Common myeloid progenitor, CD34-positive (primary cell): ENCODE measurements at regions not wholly inside any gene's neighbourhood (a gene's known extent, or its start where the extent isn't known, plus 50 kb on each side); places are given as distances from the start of the nearest gene placed in this dataset.

Experiments used
- CTCF ChIA-PET: fragments of 350-600 bp; sonication (Branson Sonifier 250); formaldehyde crosslinking; loops from one replicate; lab custom pipeline; 2021; ENCODE audit warnings: antibody characterized with exemption; lab: Charles Lee
- POLR2A ChIA-PET: fragments of 350-600 bp; sonication (Branson Sonifier 250); formaldehyde crosslinking; loops from one replicate; lab custom pipeline; 2021; ENCODE audit warnings: antibody characterized with exemption; lab: Charles Lee
- DNase-seq, 3 donors: peaks; one replicate each; pipeline versions ENCODE4 v3.0.0 to v3.0.0-alpha.2; 2013
- H3K27ac ChIP-seq, 2 experiments: 1 replicate in 1 of 2; 2 replicates in 1 of 2; pipeline ENCODE4 v1.7.0; 2013; ENCODE audit warnings: inconsistent platforms in 2 of 2, low read length in 2 of 2, mild to moderate bottlenecking in 2 of 2, low read depth in 1 of 2, moderate library complexity in 1 of 2; ENCODE audit not compliant: severe bottlenecking in 2 of 2, insufficient read depth in 1 of 2, poor library complexity in 1 of 2
- H3K27me3 ChIP-seq, 5 experiments: replicated peaks in 2 of 5; 1 replicate in 3 of 5; 2 replicates in 2 of 5; pipeline versions ENCODE4 v1.6.1 to v1.7.0; 2013; ENCODE audit warnings: low read length in 4 of 5, mild to moderate bottlenecking in 2 of 5, moderate library complexity in 2 of 5, inconsistent platforms in 1 of 5; ENCODE audit not compliant: insufficient read depth in 5 of 5, control insufficient read depth in 4 of 5
- H3K36me3 ChIP-seq, 4 experiments: 1 replicate in 2 of 4; 2 replicates in 2 of 4; pipeline versions ENCODE4 v1.6.1 to v1.7.0; 2013; ENCODE audit warnings: low read length in 3 of 4, control low read depth in 1 of 4, mild to moderate bottlenecking in 1 of 4; ENCODE audit not compliant: control insufficient read depth in 4 of 4, insufficient read depth in 4 of 4
- H3K4me1 ChIP-seq, 4 experiments: 1 replicate in 3 of 4; 2 replicates in 1 of 4; pipeline versions ENCODE4 v1.6.1 to v1.7.1; 2013; ENCODE audit warnings: low read length in 3 of 4, mild to moderate bottlenecking in 3 of 4, control low read depth in 1 of 4, inconsistent platforms in 1 of 4, moderate library complexity in 1 of 4; ENCODE audit not compliant: control insufficient read depth in 4 of 4, insufficient read depth in 4 of 4; ENCODE audit errors: control extremely low read depth in 1 of 4
- H3K4me3 ChIP-seq, 7 experiments: 1 replicate in 4 of 7; 2 replicates in 3 of 7; pipeline versions ENCODE4 v1.5.1 to v1.7.0; 2013; ENCODE audit warnings: mild to moderate bottlenecking in 7 of 7, low read length in 6 of 7, moderate library complexity in 6 of 7, inconsistent platforms in 2 of 7, low read depth in 2 of 7, control low read depth in 1 of 7; ENCODE audit not compliant: insufficient read depth in 4 of 7, control insufficient read depth in 1 of 7; ENCODE audit errors: extremely low read depth in 1 of 7
- H3K9me3 ChIP-seq, 5 experiments: 1 replicate in 4 of 5; 2 replicates in 1 of 5; pipeline versions ENCODE4 v1.6.1 to v1.7.1; 2013; ENCODE audit warnings: low read length in 4 of 5, mild to moderate bottlenecking in 2 of 5, inconsistent platforms in 1 of 5, low read depth in 1 of 5, moderate library complexity in 1 of 5; ENCODE audit not compliant: control insufficient read depth in 4 of 5, insufficient read depth in 2 of 5; ENCODE audit errors: control extremely low read depth in 1 of 5
- WGBS: methylation state at CpG from one replicate; pipeline ENCODE4 v1.1.5; 2013; ENCODE audit not compliant: insufficient coverage; 5-methylcytosine and 5-hydroxymethylcytosine counted together

- no peaks in the 10 kb centered on the region for H3K9me3 ChIP-seq
- 100% methylated on average over 5 of the region's 5 CpGs for WGBS
- H3K36me3 ChIP-seq, result no peaks in the 10 kb centered on the region
- no peak overlapping the region for H3K27ac ChIP-seq
- CTCF ChIA-PET, result no interaction called here
- DNase-seq, result no peak
- no peaks in the 10 kb centered on the region for H3K27me3 ChIP-seq
- no peak overlapping the region for H3K4me3 ChIP-seq
- POLR2A ChIA-PET, result interaction anchor here (0.5 kb wide), 1 partner anchor 421 kb away, joined by 3 read pairs; no protein-coding TSS in a partner anchor
- no peaks in the 10 kb centered on the region for H3K4me1 ChIP-seq
Measured at GRCh38 chr10:70950037-70950436, 61.7 kb upstream of the PCBD1 start.

GRCh38 chr10:70950801-70951200 is 62.4 kb upstream of the PCBD1 start:
- H3K27me3 ChIP-seq, result no peaks in the 10 kb centered on the region
- POLR2A ChIA-PET, result no interaction called here
- CTCF ChIA-PET, result interaction anchor here (0.8 kb wide), 1 partner anchor 11 kb away, joined by 5 read pairs; no protein-coding TSS in a partner anchor

DNA sequence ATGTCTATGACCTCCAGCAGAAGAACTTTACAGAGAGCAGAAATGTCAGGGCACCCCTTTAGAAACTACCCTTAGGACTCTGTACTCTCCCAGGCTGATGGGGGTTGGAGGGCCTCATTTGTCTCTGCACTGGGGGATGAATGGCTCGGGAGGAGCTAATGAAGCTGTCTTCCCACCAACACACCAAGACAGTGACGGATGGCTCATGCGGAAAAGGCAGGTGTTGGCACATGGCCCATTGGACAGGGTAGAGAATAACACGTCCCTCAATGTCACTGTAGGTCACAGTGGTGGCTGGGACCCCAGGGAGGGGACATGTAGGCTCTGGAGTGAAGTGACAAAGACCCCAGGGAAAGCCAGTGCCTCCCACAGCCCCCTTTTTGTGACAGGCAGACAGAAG is 64.0 kb upstream of the PCBD1 start:
- H3K4me3 ChIP-seq, result no peak overlapping the region
- DNase-seq, result no peak
- H3K36me3 ChIP-seq, result no peaks in the 10 kb centered on the region
- ChIA-PET POLR2A (interaction anchor here (1.1 kb wide), 1 partner anchor 58 kb away, joined by 4 read pairs; no protein-coding TSS in a partner anchor), CTCF (no interaction called here)
- H3K4me1 ChIP-seq, result no peaks in the 10 kb centered on the region
- no peak overlapping the region for H3K27ac ChIP-seq
- H3K27me3 ChIP-seq, result no peaks in the 10 kb centered on the region
- no peaks in the 10 kb centered on the region for H3K9me3 ChIP-seq
- WGBS, result 100% methylated on average over 3 of the region's 4 CpGs

More at GRCh38 chr10:70950801-70951200, 62.4 kb upstream of the PCBD1 start:
- 100% methylated on average over 1 of the region's 1 CpG for WGBS
- H3K9me3 ChIP-seq, result no peaks in the 10 kb centered on the region
- no peak overlapping the region for H3K27ac ChIP-seq
- DNase-seq, result no peak
- no peaks in the 10 kb centered on the region for H3K4me1 ChIP-seq
- no peaks in the 10 kb centered on the region for H3K36me3 ChIP-seq
- no peak overlapping the region for H3K4me3 ChIP-seq

DNA sequence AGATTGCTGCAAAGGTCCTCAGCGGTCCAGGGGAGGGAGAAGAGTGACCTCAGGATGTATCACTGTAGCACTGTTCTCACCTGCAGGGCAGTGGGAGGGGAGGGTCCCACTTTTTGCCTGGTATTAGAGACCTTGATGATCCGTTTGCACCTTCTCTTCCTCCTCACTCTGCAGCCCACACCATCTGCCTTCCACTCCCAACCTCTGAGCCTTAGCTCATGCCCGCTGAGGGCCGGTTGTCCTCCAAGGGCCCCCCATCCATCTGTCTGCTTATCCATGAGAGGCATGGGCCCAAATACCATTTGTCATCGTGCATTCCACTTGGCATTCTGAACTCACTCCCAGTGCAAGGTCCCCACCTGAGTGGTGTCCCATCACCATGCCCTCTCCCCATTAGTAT is 64.6 kb upstream of the PCBD1 start:
- no peak for DNase-seq
- Histone ChIP-seq H3K27ac (no peak overlapping the region), H3K27me3 (no peaks in the 10 kb centered on the region), H3K4me3 (no peak overlapping the region), H3K9me3 (no peaks in the 10 kb centered on the region), H3K4me1 (no peaks in the 10 kb centered on the region), H3K36me3 (no peaks in the 10 kb centered on the region)
- CTCF ChIA-PET, result no interaction called here
- POLR2A ChIA-PET, result no interaction called here
- 100% methylated on average over 5 of the region's 5 CpGs for WGBS

DNA sequence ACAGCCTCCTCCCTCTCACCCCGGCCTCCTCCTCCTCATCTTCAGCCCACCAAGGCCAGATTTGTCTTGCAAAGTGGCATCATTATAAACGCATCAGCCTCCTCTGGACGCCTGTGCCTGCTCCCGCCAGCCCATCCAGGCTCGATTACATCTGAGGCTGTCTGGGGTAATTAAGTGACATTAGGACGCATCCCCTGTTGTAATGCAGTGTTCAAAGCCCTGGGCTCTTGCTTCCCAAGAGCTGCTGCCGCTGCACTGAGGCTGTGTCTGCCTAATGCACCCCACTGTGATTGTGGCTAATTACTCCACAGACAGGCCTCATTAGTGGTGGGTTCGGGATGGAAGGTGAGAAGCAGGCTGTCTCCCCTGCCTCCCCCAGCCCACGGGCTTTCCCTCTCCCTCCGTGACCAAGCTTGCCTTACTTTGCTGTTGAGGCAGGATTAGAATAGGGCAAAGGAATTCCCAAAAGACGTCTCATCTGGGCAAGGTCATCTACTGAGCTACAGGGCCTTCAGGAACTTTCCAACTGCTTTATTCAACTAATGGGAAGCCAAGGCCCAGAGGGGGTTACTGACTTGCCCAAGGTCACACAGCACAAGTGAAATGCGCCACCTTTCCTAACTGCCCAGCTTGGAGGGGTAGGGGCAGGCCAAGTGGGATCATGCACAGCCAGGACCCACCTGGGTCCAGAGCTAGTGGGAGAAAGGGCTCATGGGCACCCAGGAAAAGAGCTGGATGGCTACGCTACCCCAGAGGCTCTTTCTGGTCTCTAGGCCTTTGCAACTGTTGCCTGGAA is 66.2 kb upstream of the PCBD1 start:
- Histone ChIP-seq H3K27me3 (no peaks in the 10 kb centered on the region), H3K36me3 (no peaks in the 10 kb centered on the region), H3K4me3 (no peak overlapping the region), H3K27ac (no peak overlapping the region), H3K4me1 (no peaks in the 10 kb centered on the region), H3K9me3 (no peaks in the 10 kb centered on the region)
- DNase-seq, result no peak
- 88% methylated on average over 10 of the region's 13 CpGs for WGBS
- ChIA-PET CTCF (interaction anchor here (0.9 kb wide), 1 partner anchor 13 kb away, joined by 3 read pairs; no protein-coding TSS in a partner anchor), POLR2A (no interaction called here)

- Histone ChIP-seq H3K4me3 (no peak overlapping the region), H3K36me3 (no peaks in the 10 kb centered on the region), H3K27me3 (no peaks in the 10 kb centered on the region), H3K4me1 (no peaks in the 10 kb centered on the region), H3K9me3 (no peaks in the 10 kb centered on the region), H3K27ac (no peak overlapping the region)
- WGBS, result 88% methylated on average over 5 of the region's 7 CpGs
- ChIA-PET CTCF (interaction anchor here (1.1 kb wide), 1 partner anchor 253 kb away, joined by 3 read pairs; no protein-coding TSS in a partner anchor), POLR2A (interaction anchor here (0.9 kb wide), 1 partner anchor 12 kb away, joined by 3 read pairs; no protein-coding TSS in a partner anchor)
- peak; percentile 12 to 35 (median 30) for DNase-seq
Measured at GRCh38 chr10:70956029-70956759, 67.8 kb upstream of the PCBD1 start.

DNA sequence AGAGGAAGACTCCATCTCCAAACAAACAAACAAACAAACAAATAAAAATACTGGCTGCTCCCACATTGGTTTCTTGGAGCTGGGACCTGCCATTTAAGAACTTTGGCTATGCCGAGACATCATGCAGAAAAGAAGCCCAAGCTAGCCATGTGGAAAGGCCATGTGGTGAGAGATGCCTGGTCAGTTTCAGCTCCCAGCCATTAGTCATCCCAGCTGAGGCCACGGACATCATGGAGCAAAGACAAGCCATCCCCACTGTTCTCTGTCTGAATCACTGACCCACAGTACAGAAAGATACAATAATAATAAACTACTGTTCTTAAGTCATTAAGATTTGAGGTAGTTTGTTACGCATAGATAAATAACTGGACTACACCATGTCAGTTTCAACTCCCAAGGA is 70.0 kb upstream of the PCBD1 start:
- ChIA-PET CTCF (no interaction called here), POLR2A (no interaction called here)
- WGBS, result 36% methylated on average over 1 of the region's 3 CpGs

More for the DNA sequence above, 70.0 kb upstream of the PCBD1 start:
- H3K27ac ChIP-seq, result no peak overlapping the region
- peaks cover 0 to 1% (median 0%) of the 10 kb centered on the region in 5 experiments for H3K27me3 ChIP-seq
- DNase-seq, result no peak
- no peaks in the 10 kb centered on the region for H3K36me3 ChIP-seq
- H3K9me3 ChIP-seq, result no peaks in the 10 kb centered on the region
- no peak overlapping the region for H3K4me3 ChIP-seq
- H3K4me1 ChIP-seq, result no peaks in the 10 kb centered on the region
